H1 (cell line): ENCODE measurements at regions not wholly inside any gene's neighbourhood (a gene's known extent, or its start where the extent isn't known, plus 50 kb on each side); places are given as distances from the start of the nearest gene placed in this dataset.

ENCODE experiments used
- ATF2 ChIP-seq: IDR thresholded peaks from 2 replicates; pipeline ENCODE4 v1.6.1; 2012; ENCODE audit warnings: low read length, inconsistent platforms
- CREB1 ChIP-seq: IDR thresholded peaks from 2 replicates; pipeline ENCODE4 v1.6.1; 2012; ENCODE audit warnings: inconsistent platforms
- E2F6 ChIP-seq: IDR thresholded peaks from 2 replicates; pipeline ENCODE4 v1.6.1; 2012; ENCODE audit warnings: inconsistent platforms
- TAF1 ChIP-seq: IDR thresholded peaks from 2 replicates; pipeline ENCODE4 v1.6.1; 2011; ENCODE audit warnings: mild to moderate bottlenecking, low read depth, low read length

GRCh38 chr9:135184181-135185053, 96.9 kb downstream of the OLFM1 start (continued):
- TF ChIP-seq ATF2 (no peak), E2F6 (no peak), TAF1 (no peak), CREB1 (no peak)
